HG02885 (cell line): ENCODE measurements at regions not wholly inside any gene's neighbourhood (a gene's known extent, or its start where the extent isn't known, plus 50 kb on each side); places are given as distances from the start of the nearest gene placed in this dataset.
"Not testable (repeated sequence)": the region's sequence is repeated elsewhere in the genome, so short reads cannot be mapped to it uniquely, and the experiment has no call there.

Experiments used
- ATAC-seq: cut with Tn5 transposase; IDR thresholded peaks from one replicate; pipeline ENCODE4 v1.9.1; 2021; ENCODE audit warnings: mild to moderate bottlenecking; ENCODE audit not compliant: unreplicated experiment, poor library complexity

- no peak for ATAC-seq
Observed at GRCh38 chr13:23947893-23948292, 50.6 kb upstream of the C1QTNF9B start.

GRCh38 chr13:23949200-23949599 lies 51.9 kb upstream of the C1QTNF9B start:
- ATAC-seq, result no peak

GRCh38 chr13:23949736-23950135 lies 52.4 kb upstream of the C1QTNF9B start:
- ATAC-seq, result no peak

- ATAC-seq, result no peak
Observed at GRCh38 chr13:23950736-23951510, 53.6 kb upstream of the C1QTNF9B start.

GRCh38 chr13:23952796-23953195 lies 55.5 kb upstream of the C1QTNF9B start:
- ATAC-seq, result no peak

- no peak for ATAC-seq
Observed at GRCh38 chr13:23953860-23954512, 56.7 kb upstream of the C1QTNF9B start.

- no peak for ATAC-seq
Observed at GRCh38 chr13:23955064-23955463, 57.8 kb upstream of the C1QTNF9B start.

- ATAC-seq, result peak; percentile 65
Observed at GRCh38 chr13:23956106-23956505, 58.8 kb upstream of the C1QTNF9B start.

GRCh38 chr13:23957981-23958380 lies 60.7 kb upstream of the C1QTNF9B start:
- ATAC-seq, result no peak

- ATAC-seq, result no peak
Observed at GRCh38 chr13:23959231-23959862, 62.0 kb upstream of the C1QTNF9B start.

- no peak for ATAC-seq
Observed at GRCh38 chr13:23960566-23961156, 63.4 kb upstream of the C1QTNF9B start.

- peak; percentile 36 for ATAC-seq
Observed at GRCh38 chr13:23963184-23963931, 66.1 kb upstream of the C1QTNF9B start.

GRCh38 chr13:23963947-23964346 lies 66.6 kb upstream of the C1QTNF9B start:
- peak; percentile 37 for ATAC-seq

- ATAC-seq, result no peak
Observed at GRCh38 chr13:23965346-23965745, 68.0 kb upstream of the C1QTNF9B start.

- ATAC-seq, result no peak
Observed at GRCh38 chr13:23966221-23966690, 69.0 kb upstream of the C1QTNF9B start.

- peak; percentile 61 for ATAC-seq
Observed at GRCh38 chr13:23966691-23967615, 69.7 kb upstream of the C1QTNF9B start.

GRCh38 chr13:23967792-23968191 lies 70.5 kb upstream of the C1QTNF9B start:
- not testable (repeated sequence) for ATAC-seq

- no peak for ATAC-seq
Observed at GRCh38 chr13:23969647-23970046, 72.3 kb upstream of the C1QTNF9B start.
